GM18861 (cell line): ENCODE measurements at regions not wholly inside any gene's neighbourhood (a gene's known extent, or its start where the extent isn't known, plus 50 kb on each side); places are given as distances from the start of the nearest gene placed in this dataset.
"Not testable (repeated sequence)": the region's sequence is repeated elsewhere in the genome, so short reads cannot be mapped to it uniquely, and the experiment has no call there.

Experiments used
- ATAC-seq: cut with Tn5 transposase; IDR thresholded peaks from one replicate; pipeline ENCODE4 v1.9.1; 2021; ENCODE audit not compliant: unreplicated experiment

DNA sequence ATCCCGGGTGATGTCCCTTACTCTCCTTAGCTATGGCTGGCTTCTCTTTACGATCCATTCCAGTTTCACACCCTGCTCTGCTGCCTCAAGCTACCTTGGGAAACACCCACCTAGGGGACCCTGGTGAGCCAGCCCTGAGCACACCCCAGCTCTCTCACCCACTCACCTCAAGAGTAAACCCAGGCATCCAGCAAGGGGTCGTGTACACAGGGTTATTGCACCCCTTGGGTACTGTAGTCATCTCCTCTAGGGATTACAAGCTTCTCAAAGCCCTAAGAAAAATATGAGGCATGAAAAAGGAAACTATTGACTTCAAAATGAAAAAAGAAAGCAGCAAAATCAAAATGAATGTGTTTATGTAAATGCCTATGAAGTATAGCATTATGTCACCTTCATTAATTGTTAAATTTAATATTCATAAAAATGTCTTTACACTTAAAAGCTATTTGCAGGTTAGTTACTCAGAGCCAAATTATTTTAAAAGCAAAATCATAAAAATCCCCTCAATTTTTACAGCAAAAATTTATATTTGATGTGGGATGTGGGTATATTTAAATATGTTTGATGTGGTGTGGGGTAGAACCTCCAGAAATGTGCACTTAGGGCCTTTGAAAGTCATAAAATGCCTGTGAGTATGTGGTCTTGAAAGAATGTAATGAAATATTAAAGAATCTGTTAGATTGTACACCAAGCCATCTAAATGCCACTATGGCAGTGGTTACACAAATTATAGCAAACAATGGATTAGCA, 190.3 kb downstream of the C1orf94 start:
- no peak for ATAC-seq

DNA sequence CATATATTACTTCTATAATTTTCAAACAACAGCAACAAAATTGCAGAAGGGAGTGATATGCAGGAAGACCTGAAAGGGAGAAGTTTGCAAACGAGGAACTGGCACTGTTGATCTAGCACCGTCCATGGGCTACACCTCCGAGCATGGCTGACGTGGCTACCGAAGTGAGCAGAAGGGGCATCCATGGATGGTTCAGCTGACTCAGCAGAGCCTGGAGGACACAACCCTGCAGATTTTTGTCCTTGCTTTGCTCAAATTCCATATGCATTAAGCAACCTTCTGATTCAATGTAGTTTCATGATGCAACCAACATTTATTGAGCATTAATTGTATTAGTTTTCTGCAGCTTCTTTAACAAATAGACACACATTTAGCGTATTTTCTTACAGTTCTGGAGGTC, 191.2 kb downstream of the C1orf94 start:
- ATAC-seq: no peak

DNA sequence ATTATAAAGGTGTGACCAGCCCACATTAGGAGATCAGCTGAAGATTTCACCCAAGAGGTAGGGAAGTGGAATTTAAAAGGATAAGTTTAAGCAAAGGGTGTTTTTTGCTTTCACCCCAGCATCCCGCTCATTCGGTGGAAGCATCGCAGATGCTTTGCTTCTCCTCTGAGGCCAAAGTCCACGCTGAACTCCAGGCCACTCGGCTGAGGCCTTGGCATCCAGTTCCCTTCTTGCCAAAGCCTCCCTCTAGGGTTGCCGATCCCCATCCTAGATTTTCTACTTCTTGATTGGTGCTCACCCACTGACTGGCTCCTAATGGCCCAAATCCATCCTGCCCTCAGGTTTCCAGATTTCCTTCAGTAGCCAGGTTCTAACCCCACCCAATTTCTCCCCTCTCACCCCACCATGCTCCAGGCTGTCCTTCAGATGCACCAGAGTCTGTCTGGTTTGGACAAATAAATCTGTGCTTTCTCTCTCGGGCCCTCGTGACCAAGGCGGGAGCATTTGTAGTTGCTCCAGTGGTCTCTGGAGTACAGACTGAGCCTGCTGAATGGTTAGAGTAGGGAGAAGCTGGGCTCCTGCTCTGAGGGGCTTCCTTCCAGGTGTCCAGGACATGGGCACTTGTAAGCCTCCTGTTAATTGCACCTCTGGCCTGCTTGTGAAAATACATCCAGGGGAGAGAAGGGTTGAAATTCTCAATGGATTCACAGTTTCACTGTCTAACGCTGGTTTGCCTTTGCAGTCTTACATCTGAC, 193.2 kb downstream of the C1orf94 start:
- no peak for ATAC-seq

DNA sequence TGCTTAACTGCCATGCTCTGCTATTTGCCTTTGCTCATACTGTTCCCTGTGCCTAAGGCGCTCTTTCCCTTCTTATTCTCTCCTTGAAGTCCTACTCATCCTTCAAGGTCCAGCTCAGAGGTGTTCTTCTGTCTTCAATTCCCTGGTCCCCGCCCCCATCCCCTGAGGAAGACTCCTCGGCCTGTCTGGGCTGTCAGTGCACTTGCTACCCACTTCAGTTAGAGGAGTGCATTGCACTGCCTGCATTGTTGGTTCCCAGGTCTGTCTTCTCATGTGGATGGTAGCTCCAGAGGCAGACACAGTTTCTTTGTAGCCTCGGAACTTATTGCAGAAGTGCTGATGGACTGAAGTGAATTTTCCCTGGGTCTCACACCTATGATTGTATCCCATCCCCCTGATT, 194.0 kb downstream of the C1orf94 start:
- no peak for ATAC-seq

DNA sequence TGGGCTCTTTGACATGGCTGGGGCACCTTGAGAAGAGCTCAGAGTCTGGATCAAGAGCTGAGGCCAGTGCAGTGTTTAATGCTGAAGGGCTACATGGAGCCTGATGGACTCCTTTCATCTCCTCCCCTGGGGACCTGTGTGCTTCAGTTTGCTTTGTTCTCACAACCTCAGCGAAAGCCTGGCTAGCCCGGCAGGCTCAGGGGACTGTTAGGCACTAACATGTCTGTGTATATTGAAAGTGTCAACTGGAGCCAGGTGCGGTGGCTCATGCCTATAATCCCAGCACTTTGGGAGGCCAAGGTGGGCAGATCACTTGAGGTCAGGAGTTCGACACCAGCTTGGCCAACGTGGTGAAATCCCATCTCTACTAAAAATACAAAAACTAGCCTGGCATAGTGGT, 194.5 kb downstream of the C1orf94 start:
- ATAC-seq: not testable (repeated sequence)

DNA sequence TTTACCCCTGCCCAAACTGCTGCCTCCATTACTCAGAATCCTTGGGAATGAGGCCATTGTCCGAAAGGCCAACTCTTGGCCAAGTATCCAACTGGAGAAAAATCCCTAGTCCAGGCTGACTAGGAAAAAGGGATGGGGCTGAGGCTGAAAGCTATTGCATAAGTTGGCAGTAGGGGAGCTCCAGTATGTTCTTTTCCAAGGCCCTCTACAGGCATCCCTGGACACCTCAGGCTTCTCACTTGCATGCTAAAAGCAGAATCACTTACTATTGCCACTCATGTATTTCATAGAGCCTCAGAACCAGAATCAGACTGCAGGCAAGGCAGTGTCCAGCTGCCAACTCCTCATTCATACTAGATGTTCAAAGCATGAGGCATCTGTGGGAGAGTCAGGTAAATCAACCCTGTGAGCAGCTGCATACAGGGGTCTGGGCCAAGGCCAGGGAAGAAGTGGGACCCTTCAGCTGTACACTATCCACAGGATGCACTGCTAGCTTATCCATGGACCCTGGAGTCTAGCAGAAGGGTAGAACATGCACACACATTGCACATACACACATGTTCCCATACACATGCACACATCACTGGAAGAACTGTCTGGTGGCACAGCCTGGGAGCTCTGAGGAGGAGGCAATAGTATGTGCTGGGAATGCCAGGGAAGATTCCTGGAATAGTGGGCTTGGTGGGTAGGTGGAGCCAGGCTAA, 195.3 kb downstream of the C1orf94 start:
- ATAC-seq: no peak

DNA sequence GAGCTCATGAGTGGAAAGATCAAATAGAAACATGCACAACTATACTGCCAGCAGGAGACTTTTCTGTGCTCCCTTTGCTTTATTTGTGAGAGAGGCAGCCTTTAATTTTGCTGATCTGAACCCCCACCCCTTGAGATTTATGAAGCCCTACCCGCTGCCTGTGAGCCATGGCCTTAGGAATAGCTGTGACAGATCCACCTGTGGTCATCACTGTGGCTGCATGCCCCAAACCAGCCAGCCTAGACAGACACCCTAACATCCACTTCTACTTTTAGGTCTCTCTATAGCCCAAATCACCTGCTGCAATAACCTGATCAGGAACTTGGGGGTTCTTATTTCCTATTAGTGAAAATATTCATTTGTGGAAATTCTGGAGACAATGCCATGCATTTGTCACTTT, 196.2 kb downstream of the C1orf94 start:
- ATAC-seq: no peak

DNA sequence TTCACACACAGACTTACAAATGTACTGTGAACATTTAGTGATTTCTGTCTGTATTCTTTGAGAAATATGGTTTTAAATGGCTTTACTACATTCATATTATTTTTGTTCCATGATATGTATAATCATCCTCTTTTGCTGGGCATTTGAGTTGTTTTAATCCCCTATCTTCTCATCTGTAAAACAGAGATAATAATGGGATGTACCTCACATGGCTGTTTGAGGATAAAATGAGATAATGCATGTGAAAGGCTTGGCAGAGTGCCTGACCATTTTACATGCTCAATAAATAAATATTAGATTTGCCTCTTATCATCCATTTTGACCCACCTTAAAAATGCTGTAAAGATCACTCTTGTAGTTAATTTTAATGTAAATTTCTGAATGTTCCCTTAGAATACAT, 197.2 kb downstream of the C1orf94 start:
- no peak for ATAC-seq

DNA sequence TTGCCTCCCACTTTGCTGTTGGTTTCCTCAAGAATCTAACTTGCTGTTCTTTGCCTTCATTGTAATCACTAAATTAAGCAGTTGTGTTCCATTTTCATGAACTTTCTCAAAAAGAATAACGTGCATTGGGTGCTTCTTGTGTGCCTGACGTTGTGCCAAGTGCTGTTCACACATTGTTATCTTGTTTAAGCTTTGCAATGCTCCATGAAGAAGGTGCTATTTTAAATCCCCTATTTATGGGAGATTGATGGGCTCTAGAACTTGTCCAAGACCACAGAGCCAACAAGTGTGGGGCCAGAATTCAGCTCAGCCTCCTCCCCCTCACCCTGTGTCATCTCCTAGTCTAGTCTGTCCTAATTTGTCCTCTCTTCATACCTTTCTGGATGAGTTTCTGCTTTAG, 199.8 kb downstream of the C1orf94 start:
- ATAC-seq: no peak

DNA sequence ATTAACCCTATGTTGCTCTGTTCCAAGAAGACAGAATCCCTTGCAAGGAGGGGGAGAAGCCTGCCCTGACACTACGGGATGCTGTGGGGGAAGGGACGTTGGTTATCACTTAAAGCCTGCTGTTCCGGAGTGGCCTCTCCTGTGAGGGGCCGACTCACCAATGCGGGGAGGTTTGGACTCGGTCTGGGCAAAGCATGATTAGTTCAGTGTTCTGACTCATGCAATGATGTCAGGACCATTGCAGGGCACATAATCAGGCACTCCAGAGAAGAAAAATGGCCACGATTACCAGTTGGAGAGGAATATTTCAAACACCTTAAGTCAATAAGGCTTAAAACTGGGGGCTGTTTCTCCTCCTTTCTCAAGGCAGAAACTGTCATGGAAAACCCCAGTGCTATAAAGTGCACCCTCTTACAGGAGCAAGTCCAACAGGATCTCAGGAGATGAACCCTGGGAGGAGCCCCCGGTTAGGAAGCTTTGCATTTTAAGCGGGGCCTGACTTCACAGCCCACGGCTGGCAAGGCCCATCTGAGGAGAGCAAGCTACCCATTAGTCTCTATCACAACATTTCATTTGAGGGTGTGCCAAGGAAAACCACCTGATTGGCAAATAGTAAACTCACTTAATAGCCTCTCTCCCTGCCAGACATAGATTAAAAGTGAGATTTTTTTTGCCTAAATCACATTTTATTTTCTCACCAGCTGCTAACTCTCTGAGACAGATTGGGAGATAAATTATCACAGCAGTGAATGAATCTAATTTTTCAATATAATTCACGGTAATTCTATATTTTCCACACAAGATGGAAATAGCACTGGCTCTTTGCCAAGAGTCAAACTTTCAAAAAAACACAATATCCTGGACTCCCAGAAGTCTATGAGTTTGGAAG, 202.5 kb downstream of the C1orf94 start:
- ATAC-seq: no peak

DNA sequence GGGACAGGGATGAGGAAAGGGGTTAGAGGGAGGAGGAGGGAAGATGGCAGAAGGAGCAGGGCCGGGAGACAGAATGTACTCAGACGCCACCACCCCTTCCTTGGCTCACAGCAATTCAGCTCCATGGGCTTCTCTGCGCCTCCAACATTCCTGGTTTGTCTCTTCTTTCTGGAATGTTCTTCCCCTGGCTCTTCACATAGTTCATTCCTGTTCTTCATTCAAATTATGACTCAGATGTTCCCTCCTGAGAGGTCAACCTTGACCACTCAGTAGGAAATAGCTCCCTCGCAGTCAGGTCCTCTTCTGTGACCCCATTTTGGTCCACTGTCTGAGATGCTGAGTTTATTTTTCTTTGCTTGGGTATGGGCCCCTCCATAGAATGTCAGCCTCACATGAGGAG, 203.2 kb downstream of the C1orf94 start:
- no peak for ATAC-seq

DNA sequence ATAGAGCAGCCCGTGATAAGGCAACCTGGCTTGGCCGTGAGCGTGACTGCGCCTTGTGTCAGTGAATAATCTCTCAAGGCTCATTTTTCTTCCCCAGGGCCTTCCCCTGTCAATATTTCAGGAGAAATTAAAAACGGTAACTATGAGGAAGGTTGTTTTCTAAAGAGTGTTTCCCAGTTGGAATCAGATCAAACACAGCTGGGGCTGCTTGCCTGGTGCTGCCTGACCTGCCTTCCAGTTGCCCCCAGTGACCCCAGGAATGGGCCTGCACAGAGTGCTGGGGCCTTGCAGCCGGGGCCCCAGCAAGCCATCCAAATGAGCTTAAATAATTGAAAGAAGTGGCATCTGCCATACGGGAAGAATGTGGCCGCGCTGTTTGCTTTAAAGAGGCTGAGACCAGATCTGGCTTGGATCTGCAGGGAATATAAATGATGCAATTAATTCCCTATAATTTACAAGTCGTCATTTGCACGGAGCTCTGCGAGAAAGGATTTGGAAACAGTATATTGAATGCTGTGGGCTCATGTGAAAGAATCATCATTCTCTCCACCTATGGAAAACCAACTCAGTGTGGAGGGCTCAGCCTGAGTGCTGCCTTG, 203.9 kb downstream of the C1orf94 start:
- ATAC-seq: no peak

DNA sequence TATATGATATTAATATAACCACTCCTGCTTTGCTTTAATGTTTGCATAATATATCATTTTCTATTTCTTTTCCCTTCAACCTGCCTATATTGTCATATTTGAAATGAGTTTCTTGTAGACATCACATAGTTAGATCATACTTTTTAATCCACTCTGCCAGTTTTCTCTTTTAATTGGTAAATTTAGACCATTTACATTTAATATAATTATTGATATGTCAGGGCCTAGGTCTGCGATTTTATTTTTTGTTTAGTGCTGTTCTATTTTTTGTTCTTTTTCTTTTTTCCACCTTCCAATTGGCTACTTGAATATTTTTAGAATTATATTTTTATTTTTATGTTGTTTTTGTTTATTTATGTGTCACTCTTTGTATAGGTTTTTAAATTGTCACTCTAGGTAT, 213.3 kb downstream of the C1orf94 start:
- no peak for ATAC-seq

DNA sequence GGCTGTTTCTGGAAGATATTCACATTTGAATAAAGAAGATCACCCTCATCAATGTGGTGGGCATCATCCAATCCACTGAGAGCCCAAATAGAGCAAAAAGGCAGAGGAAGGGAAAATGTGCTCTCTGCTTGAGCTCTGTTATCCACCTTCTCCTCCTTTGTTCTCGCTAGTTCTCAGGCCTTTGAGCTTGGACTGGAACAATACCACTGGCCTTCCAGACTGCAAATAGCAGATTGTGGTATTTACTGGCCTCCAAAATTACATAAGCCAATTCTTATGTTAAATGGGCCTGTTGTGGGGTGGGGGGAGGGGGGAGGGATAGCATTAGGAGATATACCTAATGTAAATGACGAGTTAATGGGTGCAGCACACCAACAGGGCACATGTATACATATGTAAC, 219.3 kb downstream of the C1orf94 start:
- ATAC-seq: no peak

DNA sequence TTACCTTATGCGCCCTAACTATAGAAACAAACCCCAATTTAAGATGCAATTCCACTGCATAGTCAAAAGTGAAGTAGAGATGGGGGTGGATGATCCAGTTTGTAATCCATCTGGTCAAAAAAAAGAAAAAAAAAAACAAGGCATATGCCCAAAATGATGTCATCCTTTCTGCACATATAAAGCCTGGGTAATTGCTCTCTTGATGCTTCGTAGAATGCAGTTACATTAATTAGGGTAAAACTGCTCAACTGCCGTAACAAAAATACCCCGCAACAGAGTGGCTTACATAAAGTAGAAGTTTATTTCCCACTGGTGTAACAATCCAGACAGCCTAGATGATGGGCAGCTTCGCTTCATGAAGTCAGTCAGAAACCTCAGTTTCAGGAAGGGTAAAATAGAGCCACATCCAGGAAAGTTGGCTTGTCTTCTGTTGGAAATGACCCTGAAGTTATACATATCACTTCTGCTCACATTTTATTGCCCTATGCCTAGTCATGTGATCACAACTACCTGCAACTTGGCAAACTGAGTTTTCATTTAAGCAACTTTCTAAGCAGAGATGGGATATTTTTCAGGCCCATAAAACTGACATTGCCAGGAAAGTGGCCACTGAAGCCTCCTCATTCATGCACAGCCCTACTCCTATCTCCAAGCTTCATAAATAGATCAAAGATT, 221.7 kb downstream of the C1orf94 start:
- no peak for ATAC-seq

DNA sequence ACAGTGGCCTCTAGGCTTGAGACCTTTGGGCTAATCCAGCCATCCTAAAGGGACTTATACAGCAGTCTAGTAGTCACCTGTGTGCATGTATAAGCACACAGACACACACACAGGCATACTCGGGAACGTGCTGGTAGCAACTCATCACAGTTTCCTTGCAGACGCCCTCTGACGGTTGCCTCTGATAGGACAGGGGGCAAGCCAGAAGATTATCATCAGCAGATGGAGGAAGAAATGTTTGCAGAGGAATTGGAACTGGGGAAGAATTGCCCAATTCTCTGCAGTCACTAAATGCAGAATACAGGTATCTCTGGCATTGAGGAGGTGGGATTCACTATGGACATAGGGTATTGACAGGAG, 222.2 kb downstream of the C1orf94 start:
- ATAC-seq: no peak

DNA sequence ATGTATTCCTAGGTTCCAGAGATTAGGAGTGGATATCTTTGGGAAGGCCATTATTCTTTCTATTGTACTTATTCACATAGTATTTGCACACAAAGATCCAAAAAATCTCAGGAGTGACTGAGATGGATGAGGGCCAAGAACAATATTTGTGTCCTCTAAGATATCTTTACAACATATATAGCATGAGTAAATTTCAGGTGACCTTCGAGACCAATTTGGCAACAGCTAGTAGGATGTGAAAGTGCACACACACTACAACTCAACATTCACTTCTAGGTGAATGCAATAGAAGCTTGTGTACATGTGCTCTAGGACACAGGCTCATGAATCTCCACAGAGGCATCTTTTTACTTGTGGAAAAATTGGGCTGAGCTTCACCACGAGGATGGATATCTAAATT, 224.0 kb downstream of the C1orf94 start:
- no peak for ATAC-seq

DNA sequence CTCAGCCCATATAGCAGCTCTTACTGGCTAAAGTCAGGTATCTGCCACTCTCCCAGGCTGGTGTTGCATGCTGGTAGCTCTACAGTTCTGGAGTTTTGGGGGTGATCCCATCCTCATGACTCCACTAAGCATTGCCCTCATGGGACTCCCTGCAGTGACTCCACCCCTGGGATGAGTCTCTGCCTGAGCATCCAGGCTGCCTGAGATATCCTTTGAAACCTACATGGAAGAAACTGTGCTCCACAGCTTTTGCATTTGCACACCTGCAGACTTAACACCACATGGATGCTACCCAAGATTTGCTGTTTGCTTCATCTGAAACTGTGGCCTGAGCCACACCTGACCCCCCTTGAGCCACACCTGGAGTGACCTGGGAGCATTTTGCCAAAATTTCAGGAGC, 226.4 kb downstream of the C1orf94 start:
- ATAC-seq: no peak

DNA sequence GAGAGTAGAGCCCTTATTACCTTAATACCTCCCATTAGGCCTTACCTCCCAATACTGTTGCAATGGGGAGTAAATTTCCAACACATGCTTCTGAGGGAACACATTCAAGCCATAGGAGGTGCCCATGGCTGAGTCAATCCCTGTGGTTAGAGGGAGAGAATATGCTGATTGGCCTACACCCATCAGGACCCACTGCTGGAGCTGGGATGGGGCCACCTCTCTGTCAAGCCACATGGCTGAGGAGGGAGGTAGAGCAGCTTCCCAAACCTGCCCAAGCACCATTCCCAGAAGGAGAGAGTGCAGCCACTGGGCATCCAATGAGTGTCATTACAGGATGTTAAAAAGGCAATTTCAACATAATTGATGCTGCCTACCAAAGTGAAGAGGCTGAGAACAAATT, 228.1 kb downstream of the C1orf94 start:
- ATAC-seq: no peak

DNA sequence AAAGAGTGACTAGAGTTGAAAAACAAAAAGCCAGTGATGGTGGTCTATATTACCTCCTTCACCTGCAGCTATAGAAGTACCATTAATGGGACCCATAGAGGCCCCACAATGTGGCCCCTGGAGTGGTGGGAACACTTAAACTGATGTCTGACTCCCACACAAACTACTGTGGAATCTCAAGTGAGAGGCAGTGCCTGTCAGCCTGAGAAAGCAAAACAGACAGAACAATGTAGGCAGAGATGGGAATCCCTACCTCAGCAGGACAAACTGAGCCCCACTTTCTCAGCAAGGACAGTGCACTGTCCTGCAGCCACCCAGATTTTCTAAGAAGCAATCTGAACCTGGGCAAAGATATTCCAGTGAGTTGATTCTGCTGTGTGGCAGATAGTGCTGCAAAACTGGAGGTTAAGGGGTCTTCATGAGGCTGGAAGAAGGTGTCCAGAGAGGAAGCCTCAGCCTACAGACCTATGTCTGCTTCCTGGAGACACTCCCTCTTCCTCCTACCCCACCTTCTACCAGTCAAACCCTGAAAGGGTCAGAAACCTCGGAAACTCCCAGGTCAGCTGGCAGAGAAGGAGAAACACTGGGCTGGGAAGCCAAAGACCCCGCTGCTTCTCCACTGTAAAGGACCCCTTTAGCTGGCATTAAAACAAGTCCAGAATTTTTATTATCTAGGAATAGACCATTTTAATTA, 228.7 kb downstream of the C1orf94 start:
- ATAC-seq: no peak
